ENCODE measurements at regions not wholly inside any gene's neighbourhood (a gene's known extent, or its start where the extent isn't known, plus 50 kb on each side); places are given as distances from the start of the nearest gene placed in this dataset.
"Not testable (repeated sequence)": the region's sequence is repeated elsewhere in the genome, so short reads cannot be mapped to it uniquely, and the experiment has no call there.

DNA sequence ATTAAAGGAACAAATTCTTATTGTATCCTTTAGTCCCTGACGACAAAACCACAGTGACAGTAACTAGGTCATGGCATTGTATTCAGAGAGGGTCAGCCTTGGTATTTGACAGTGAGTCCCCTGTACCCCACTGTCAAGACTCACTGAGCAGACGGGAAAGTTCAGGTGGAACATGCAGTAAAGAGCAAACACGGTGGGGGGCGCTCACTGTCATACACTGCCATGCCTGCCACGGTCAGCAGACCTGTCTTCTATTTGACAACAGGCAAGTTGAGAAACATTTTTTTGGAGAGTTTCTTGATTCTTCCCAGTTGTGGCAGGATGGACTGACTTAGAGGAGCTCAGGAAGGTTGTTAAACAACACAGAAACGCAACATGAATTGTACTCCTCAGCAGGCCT, 681.6 kb downstream of the KCNJ18 start:
- TF ChIP-seq, protein P1, sequence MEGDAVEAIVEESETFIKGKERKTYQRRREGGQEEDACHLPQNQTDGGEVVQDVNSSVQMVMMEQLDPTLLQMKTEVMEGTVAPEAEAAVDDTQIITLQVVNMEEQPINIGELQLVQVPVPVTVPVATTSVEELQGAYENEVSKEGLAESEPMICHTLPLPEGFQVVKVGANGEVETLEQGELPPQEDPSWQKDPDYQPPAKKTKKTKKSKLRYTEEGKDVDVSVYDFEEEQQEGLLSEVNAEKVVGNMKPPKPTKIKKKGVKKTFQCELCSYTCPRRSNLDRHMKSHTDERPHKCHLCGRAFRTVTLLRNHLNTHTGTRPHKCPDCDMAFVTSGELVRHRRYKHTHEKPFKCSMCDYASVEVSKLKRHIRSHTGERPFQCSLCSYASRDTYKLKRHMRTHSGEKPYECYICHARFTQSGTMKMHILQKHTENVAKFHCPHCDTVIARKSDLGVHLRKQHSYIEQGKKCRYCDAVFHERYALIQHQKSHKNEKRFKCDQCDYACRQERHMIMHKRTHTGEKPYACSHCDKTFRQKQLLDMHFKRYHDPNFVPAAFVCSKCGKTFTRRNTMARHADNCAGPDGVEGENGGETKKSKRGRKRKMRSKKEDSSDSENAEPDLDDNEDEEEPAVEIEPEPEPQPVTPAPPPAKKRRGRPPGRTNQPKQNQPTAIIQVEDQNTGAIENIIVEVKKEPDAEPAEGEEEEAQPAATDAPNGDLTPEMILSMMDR (IDR thresholded peaks at IDR 0.05; ENCODE audit: insufficient read depth, missing control alignments): no peak
- DNase-seq (ENCODE audit: insufficient read length, low spot score): no peak
- FAIRE-seq: no peak

DNA sequence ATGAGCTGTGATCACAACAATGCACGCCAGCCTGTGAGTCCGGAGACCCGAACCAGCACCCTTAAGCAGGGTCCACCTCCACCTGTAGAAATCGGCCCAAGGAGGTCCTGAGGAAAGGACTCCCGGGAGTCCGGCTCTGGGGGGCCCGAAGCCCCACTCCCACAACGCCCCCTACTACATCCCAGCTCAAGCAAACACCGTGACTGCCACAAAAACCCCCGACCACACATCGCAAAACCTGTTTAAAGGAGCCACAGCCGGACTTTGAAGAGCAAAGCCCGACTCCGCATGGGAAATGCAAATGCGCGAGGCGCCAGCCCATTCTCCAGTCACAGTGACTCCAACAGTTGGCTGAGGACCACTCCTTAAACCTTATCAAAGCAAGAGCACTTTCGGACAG, 682.4 kb downstream of the KCNJ18 start:
- TF ChIP-seq, protein P1 (IDR thresholded peaks at IDR 0.05; ENCODE audit: insufficient read depth, missing control alignments): no peak

DNA sequence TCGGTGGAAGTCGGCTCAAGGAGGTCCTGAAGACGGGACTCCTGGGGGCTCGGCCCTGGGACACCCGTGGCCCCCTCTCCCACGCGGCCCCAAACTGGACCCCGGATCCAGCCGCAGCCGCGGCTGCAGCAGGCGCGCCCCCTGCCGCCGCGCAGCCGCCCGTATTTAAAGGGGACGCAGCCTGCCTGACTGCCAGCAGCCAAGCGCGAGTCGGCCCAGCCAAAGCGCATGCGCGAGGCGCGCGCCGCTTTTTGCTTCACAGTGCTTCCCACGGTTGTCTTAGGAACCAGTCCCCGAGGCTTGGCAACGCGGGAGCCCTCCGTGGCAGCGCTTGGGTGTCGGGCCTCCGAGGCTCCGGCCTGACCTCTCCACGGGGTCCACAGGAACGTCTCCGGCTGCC, 684.4 kb downstream of the KCNJ18 start:
- not testable (repeated sequence) for FAIRE-seq; DNase-seq (ENCODE audit: insufficient read length, low spot score)

More for the DNA sequence above, 682.4 kb downstream of the KCNJ18 start:
- no peak for DNase-seq (ENCODE audit: insufficient read length, low spot score)
- no peak for FAIRE-seq

DNA sequence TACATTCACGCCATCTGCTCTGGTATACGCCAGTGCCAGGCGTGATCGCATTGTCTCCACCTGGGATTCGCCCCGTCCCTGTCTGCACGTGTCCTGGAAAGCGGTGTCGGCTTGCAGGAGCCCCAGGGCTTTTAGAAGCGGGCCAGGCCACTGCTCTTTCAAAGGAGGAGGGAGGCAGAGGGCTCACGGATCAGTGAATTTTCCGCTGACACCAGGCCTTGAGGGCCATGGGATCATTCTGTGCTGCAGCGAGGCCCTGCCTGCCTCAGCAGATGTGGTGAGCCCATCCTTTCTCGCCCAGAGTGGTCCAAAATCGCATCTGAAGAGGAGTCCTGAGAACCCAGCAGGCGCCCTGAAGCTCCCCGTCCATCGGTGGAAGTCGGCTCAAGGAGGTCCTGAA, 686.4 kb downstream of the KCNJ18 start:
- not testable (repeated sequence) for FAIRE-seq

DNA sequence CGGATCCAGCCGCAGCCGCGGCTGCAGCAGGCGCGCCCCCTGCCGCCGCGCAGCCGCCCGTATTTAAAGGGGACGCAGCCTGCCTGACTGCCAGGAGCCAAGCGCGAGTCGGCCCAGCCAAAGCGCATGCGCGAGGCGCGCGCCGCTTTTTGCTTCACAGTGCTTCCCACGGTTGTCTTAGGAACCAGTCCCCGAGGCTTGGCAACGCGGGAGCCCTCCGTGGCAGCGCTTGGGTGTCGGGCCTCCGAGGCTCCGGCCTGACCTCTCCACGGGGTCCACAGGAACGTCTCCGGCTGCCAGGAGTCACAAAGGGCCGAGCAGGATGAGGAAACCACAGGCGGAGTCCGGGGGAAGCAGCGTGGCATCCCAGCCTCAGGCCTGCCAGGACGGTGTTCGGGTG, 689.3 kb downstream of the KCNJ18 start:
- DNase-seq (ENCODE audit: insufficient read length, low spot score); FAIRE-seq: not testable (repeated sequence)

More for the DNA sequence above, 686.4 kb downstream of the KCNJ18 start:
- not testable (repeated sequence) for DNase-seq (ENCODE audit: insufficient read length, low spot score)

DNA sequence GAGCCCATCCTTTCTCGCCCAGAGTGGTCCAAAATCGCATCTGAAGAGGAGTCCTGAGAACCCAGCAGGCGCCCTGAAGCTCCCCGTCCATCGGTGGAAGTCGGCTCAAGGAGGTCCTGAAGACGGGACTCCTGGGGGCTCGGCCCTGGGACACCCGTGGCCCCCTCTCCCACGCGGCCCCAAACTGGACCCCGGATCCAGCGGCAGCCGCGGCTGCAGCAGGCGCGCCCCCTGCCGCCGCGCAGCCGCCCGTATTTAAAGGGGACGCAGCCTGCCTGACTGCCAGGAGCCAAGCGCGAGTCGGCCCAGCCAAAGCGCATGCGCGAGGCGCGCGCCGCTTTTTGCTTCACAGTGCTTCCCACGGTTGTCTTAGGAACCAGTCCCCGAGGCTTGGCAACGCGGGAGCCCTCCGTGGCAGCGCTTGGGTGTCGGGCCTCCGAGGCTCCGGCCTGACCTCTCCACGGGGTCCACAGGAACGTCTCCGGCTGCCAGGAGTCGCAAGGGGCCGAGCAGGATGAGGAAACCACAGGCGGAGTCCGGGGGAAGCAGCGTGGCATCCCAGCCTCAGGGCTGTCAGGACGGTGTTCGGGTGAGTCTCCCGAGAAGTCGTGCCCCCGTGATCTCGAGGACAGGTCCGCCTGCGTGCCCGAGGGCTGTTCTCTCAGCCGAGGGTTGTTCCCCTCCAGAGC, 691.6 kb downstream of the KCNJ18 start:
- not testable (repeated sequence) for FAIRE-seq

DNA sequence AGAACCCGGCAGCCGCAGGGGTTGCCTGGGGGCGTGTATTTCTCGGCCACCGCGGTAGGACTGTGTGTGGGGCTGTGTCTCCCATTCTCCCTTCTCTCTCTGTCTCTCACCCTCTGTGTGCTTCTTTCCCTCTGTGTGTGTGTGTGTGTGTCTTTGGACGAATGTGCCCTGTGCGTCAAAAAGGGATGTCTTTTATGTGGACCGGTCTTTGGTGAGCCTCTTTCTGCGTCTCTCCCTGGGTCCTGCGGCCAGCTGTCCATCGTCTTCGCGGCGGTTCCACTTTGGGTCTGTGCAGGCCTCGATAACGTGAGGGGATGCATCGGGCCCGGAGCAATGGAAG, 692.1 kb downstream of the KCNJ18 start:
- FAIRE-seq; DNase-seq (ENCODE audit: insufficient read length, low spot score): not testable (repeated sequence)

More for the DNA sequence above, 691.6 kb downstream of the KCNJ18 start:
- not testable (repeated sequence) for DNase-seq (ENCODE audit: insufficient read length, low spot score)

DNA sequence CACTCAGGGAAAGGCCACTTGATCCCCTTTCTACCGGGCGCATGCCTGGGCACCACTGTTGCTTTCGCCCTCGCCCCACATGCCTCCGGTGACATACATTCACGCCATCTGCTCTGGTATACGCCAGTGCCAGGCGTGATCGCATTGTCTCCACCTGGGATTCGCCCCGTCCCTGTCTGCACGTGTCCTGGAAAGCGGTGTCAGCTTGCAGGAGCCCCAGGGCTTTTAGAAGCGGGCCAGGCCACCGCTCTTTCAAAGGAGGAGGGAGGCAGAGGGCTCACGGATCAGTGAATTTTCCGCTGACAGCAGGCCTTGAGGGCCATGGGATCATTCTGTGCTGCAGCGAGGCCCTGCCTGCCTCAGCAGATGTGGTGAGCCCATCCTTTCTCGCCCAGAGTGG, 706.1 kb downstream of the KCNJ18 start:
- FAIRE-seq; DNase-seq (ENCODE audit: insufficient read length, low spot score): not testable (repeated sequence)

DNA sequence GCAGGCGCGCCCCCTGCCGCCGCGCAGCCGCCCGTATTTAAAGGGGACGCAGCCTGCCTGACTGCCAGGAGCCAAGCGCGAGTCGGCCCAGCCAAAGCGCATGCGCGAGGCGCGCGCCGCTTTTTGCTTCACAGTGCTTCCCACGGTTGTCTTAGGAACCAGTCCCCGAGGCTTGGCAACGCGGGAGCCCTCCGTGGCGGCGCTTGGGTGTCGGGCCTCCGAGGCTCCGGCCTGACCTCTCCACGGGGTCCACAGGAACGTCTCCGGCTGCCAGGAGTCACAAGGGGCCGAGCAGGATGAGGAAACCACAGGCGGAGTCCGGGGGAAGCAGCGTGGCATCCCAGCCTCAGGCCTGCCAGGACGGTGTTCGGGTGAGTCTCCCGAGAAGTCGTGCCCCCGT, 706.7 kb downstream of the KCNJ18 start:
- not testable (repeated sequence) for FAIRE-seq; DNase-seq (ENCODE audit: insufficient read length, low spot score)

DNA sequence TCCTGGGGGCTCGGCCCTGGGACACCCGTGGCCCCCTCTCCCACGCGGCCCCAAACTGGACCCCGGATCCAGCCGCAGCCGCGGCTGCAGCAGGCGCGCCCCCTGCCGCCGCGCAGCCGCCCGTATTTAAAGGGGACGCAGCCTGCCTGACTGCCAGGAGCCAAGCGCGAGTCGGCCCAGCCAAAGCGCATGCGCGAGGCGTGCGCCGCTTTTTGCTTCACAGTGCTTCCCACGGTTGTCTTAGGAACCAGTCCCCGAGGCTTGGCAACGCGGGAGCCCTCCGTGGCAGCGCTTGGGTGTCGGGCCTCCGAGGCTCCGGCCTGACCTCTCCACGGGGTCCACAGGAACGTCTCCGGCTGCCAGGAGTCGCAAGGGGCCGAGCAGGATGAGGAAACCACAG, 712.8 kb downstream of the KCNJ18 start:
- not testable (repeated sequence) for FAIRE-seq; DNase-seq (ENCODE audit: insufficient read length, low spot score)

DNA sequence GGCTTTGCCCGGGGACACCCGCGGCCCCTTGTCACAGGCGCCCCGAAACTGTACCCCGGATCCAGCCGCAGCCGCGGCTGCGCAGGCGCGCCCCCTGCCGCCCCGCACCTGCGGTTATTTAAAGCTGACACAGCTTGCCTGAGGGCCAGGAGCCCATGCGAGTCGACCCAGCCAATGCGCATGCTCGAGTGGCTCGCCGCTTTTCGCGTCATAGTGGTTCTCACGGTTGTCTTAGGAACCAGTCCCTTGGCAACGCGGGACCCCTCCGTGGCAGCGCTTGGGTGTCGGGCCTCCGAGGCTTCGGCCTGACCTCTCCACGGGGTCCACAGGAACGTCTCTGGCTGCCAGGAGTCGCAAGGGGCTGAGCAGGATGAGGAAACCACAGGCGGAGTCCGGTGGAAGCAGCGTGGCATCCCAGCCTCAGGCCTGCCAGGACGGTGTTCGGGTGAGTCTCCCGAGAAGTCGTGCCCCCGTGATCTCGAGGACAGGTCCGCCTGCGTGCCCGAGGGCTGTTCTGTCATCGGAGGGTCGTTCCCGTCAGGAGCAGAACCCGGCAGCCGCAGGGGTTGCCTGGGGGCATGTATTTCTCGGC, 716.9 kb downstream of the KCNJ18 start:
- no peak for FAIRE-seq
- no peak for DNase-seq (ENCODE audit: insufficient read length, low spot score)
- TF ChIP-seq, protein P1 (IDR thresholded peaks at IDR 0.05; ENCODE audit: insufficient read depth, missing control alignments): no peak

DNA sequence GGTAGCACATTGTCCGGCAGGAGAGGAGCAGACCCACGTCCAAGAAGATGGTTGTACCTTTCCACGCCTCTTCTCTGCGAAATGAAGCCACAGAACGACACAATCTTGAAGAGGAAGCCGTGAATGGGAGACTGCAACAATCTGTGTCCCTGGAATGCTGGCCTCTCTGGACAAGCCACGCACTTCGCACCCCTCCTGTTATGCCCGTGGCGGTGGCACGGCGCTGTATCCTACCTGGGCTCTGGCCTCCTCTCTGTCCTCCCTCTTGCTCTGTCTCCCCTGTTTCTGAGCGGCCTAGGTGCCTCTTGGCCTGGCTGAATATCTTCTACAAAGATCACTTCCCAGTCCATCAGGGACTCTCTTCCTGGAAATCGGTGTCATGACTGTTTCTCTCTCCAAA, 717.8 kb downstream of the KCNJ18 start:
- FAIRE-seq (no peak), DNase-seq (ENCODE audit: insufficient read length, low spot score) (no peak)
- TF ChIP-seq, protein P1 (IDR thresholded peaks at IDR 0.05; ENCODE audit: insufficient read depth, missing control alignments): no peak
